ENCODE measurements at regions not wholly inside any gene's neighbourhood (a gene's known extent, or its start where the extent isn't known, plus 50 kb on each side); places are given as distances from the start of the nearest gene placed in this dataset.

- no peaks in the 10 kb centered on the region for H3K36me3 ChIP-seq (ENCODE audit: control insufficient read depth, insufficient read depth, low read length)
- TF ChIP-seq, protein P1, sequence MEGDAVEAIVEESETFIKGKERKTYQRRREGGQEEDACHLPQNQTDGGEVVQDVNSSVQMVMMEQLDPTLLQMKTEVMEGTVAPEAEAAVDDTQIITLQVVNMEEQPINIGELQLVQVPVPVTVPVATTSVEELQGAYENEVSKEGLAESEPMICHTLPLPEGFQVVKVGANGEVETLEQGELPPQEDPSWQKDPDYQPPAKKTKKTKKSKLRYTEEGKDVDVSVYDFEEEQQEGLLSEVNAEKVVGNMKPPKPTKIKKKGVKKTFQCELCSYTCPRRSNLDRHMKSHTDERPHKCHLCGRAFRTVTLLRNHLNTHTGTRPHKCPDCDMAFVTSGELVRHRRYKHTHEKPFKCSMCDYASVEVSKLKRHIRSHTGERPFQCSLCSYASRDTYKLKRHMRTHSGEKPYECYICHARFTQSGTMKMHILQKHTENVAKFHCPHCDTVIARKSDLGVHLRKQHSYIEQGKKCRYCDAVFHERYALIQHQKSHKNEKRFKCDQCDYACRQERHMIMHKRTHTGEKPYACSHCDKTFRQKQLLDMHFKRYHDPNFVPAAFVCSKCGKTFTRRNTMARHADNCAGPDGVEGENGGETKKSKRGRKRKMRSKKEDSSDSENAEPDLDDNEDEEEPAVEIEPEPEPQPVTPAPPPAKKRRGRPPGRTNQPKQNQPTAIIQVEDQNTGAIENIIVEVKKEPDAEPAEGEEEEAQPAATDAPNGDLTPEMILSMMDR (IDR thresholded peaks at IDR 0.05; ENCODE audit: insufficient read depth, low read length, severe bottlenecking) = no peak
- FAIRE-seq = no peak
- DNase-seq (ENCODE audit: low read depth) = no peak
- no peak overlapping the region for H3K4me3 ChIP-seq (ENCODE audit: low read depth, low read length)
- no peaks in the 10 kb centered on the region for H3K27me3 ChIP-seq (ENCODE audit: control insufficient read depth, insufficient read depth, low read length)
These were observed 459.2 kb downstream of the KCNJ3 start for GRCh38 chr2:155157711-155158110.

- Histone ChIP-seq H3K36me3 (ENCODE audit: control insufficient read depth, insufficient read depth, low read length) (no peaks in the 10 kb centered on the region), H3K4me3 (ENCODE audit: low read depth, low read length) (no peak overlapping the region), H3K27me3 (ENCODE audit: control insufficient read depth, insufficient read depth, low read length) (no peaks in the 10 kb centered on the region)
- FAIRE-seq = no peak
- TF ChIP-seq, protein P1 (IDR thresholded peaks at IDR 0.05; ENCODE audit: insufficient read depth, low read length, severe bottlenecking) = no peak
- no peak for DNase-seq (ENCODE audit: low read depth)
These were observed 458.6 kb downstream of the KCNJ3 start for GRCh38 chr2:155157065-155157464.

GRCh38 chr2:155151945-155152344 is 453.4 kb downstream of the KCNJ3 start:
- no peak overlapping the region for H3K4me3 ChIP-seq (ENCODE audit: low read depth, low read length)
- H3K27me3 ChIP-seq (ENCODE audit: control insufficient read depth, insufficient read depth, low read length) = no peaks in the 10 kb centered on the region
- DNase-seq (ENCODE audit: low read depth) (no peak), FAIRE-seq (no peak)
- TF ChIP-seq, protein P1 (IDR thresholded peaks at IDR 0.05; ENCODE audit: insufficient read depth, low read length, severe bottlenecking) = no peak
- H3K36me3 ChIP-seq (ENCODE audit: control insufficient read depth, insufficient read depth, low read length) = no peaks in the 10 kb centered on the region

DNA sequence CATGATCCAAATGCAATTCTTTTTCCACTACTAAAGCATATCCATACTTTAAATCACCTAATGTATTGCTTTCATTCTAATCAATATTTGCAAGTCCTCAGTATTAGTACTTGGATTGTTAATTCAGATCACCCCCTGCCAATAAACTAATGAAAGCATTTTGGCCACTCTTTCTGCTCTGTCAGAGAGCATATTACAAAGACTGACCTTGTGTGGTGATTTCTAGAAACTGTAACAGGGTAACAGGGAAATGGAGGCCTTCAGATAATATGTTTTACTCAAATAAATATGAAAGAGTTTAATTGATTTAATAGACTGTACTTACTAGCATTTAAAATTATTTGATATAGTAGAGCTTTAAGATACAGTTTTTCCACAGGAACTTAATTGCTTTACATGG is 453.0 kb downstream of the KCNJ3 start:
- TF ChIP-seq, protein P1 (IDR thresholded peaks at IDR 0.05; ENCODE audit: insufficient read depth, low read length, severe bottlenecking) = no peak
- FAIRE-seq (no peak), DNase-seq (ENCODE audit: low read depth) (no peak)
- H3K36me3 ChIP-seq (ENCODE audit: control insufficient read depth, insufficient read depth, low read length) = no peaks in the 10 kb centered on the region
- no peak overlapping the region for H3K4me3 ChIP-seq (ENCODE audit: low read depth, low read length)
- no peaks in the 10 kb centered on the region for H3K27me3 ChIP-seq (ENCODE audit: control insufficient read depth, insufficient read depth, low read length)

- TF ChIP-seq, protein P1 (IDR thresholded peaks at IDR 0.05; ENCODE audit: insufficient read depth, low read length, severe bottlenecking) = no peak
- Histone ChIP-seq H3K4me3 (ENCODE audit: low read depth, low read length) (no peak overlapping the region), H3K36me3 (ENCODE audit: control insufficient read depth, insufficient read depth, low read length) (no peaks in the 10 kb centered on the region), H3K27me3 (ENCODE audit: control insufficient read depth, insufficient read depth, low read length) (no peaks in the 10 kb centered on the region)
- DNase-seq (ENCODE audit: low read depth) (no peak), FAIRE-seq (no peak)
These were observed 447.3 kb downstream of the KCNJ3 start for GRCh38 chr2:155145758-155146229.

- Histone ChIP-seq H3K36me3 (ENCODE audit: control insufficient read depth, insufficient read depth, low read length) (no peaks in the 10 kb centered on the region), H3K4me3 (ENCODE audit: low read depth, low read length) (no peak overlapping the region), H3K27me3 (ENCODE audit: control insufficient read depth, insufficient read depth, low read length) (no peaks in the 10 kb centered on the region)
- FAIRE-seq (no peak), DNase-seq (ENCODE audit: low read depth) (no peak)
- TF ChIP-seq, protein P1 (IDR thresholded peaks at IDR 0.05; ENCODE audit: insufficient read depth, low read length, severe bottlenecking) = no peak
These were observed 442.9 kb downstream of the KCNJ3 start for GRCh38 chr2:155141418-155141817.

Measured in bronchial epithelial cell (primary cell).